D721Med (cell line): ENCODE measurements at regions not wholly inside any gene's neighbourhood (a gene's known extent, or its start where the extent isn't known, plus 50 kb on each side); places are given as distances from the start of the nearest gene placed in this dataset.
A peak's percentile ranks its signal among the peaks of the same experiment; 100 is the strongest.

ENCODE experiments used
- DNase-seq: peaks from one replicate; pipeline ENCODE4 v3.0.0; 2011; ENCODE audit warnings: low spot score; ENCODE audit not compliant: insufficient read length
- FAIRE-seq: peaks from 2 replicates; lab custom pipeline; 2011; peaks lifted over from hg19 to GRCh38; lab: Jason Lieb, UNC
- CTCF ChIP-seq: IDR thresholded peaks from 2 replicates; pipeline ENCODE4 v1.5.1; 2012; ENCODE audit warnings: mild to moderate bottlenecking, control low read depth; ENCODE audit not compliant: insufficient read depth; ENCODE audit errors: missing control alignments

DNA sequence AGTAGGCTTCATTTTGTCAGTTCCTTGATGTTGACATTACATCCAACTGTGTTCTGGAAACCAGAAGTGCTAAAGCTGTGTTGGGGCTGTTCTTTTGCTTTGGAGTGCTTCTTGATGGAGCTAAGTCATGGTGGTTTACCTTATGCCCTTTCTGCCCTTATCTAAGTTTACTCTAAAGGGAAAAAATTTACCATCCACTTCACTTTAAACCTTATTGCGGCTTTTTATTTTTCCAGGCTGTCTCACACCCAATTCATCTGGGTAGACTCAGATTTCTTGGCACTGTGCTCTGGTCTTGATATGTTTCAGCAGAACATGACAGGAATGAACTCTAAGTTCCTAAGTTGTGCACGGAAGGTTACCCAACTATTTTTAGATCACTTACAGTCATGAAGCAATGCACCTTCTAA lies 104.7 kb upstream of the TTC29 start:
- no peak for TF ChIP-seq CTCF

GRCh38 chr4:147052361-147052760 lies 106.7 kb upstream of the TTC29 start:
- no peak for FAIRE-seq
- DNase-seq: no peak
- no peak for TF ChIP-seq CTCF

More for the DNA sequence above, 104.7 kb upstream of the TTC29 start:
- FAIRE-seq (no peak), DNase-seq (no peak)

DNA sequence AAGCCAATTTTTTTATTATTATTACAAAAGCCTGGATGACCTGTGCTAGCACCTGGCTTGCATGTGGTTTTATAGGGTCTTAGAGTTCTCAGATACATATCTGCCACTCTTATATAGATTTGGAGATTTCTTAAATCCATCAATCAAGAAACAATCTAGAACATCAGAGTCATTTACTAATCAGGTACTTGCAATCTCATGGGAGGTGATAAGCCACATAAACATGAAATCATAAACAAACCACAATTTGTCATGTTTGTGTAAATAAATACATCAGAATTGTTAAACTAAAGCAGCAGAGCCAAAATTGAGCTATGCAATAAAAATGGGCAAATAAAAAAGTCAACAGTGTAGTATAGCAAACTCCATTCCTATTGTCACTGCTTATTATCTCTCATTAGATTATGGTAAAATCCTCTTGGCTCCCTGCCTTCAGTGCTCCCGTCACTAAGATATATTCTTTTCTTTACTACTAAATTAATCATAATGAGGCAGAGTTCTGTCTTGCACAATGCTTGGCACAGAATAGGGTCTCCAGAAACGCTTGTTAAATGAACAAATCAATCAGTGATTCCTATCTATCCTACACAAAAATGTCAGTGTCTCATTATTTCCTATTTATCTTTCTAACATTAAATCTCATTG lies 108.7 kb upstream of the TTC29 start:
- TF ChIP-seq CTCF: no peak
- DNase-seq: no peak
- FAIRE-seq: peak; percentile 21

- FAIRE-seq: no peak
- DNase-seq: no peak
- TF ChIP-seq CTCF: no peak
Measured at GRCh38 chr4:147056940-147057610, 111.4 kb upstream of the TTC29 start.

DNA sequence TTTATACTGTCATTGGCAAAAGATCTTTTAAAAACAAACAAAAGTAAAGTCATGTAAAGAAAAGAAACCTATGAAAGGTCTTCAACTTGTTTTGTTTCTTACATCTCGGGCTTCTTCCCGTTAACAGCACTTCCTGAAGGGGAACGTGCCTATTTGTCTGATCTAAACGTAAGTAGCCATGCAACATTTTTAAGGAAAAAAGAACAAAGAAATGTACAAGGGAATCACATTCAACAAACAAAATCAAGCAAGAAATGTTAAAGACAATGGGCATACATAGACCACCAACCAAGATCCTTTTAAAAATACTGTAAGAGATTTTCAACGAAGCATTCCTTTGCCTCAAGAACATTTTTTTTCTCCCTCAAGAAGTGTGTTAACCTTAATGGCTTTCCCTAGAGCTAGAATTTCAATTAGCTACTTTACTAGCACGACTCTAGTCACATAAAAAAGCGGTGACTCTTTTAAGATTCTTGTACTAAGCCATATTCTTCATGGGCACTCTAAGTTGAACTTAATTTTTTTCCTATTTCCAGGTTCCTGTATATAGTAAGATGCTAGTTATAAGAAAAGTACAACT lies 112.0 kb upstream of the TTC29 start:
- DNase-seq (no peak), FAIRE-seq (no peak)
- no peak for TF ChIP-seq CTCF

DNA sequence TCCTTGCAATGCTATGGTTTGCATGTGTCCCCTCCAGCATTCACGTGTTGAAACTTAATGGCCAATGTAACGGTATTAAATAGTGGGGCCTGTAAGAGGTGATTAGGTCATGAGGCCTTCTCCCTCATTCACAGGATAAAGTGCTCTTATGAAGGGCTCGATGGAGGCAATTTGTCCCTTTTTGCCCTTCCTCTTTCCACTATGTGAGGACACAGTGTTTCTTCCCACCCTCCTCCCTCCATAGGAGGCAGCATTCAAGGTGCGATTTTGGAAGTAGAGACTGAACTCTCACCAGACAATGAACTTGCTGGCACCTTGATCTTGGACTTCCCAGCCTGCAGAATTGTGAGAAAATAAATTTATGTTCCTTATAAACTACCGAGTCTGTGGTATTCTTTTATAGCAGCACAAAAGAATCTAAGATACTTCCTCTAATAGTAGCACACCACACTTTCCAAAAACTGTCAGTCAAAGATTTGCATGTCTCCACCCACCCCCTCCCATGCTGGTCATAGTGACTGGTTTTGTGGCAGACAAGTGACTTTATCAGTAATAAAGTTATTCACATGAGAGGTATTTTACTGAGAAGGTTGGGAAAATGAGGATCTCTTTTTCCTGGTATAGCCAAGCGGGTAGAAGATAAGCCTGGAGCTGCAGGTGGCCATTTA lies 113.5 kb upstream of the TTC29 start:
- TF ChIP-seq CTCF: no peak
- FAIRE-seq (no peak), DNase-seq (no peak)
